Mesothelial cell of epicardium (in vitro differentiated cells): ENCODE measurements at regions not wholly inside any gene's neighbourhood (a gene's known extent, or its start where the extent isn't known, plus 50 kb on each side); places are given as distances from the start of the nearest gene placed in this dataset.
A peak's percentile ranks its signal among the peaks of the same experiment; 100 is the strongest.
"Not testable (repeated sequence)": the region's sequence is repeated elsewhere in the genome, so short reads cannot be mapped to it uniquely, and the experiment has no call there.

Experiments
- DNase-seq, 2 experiments: peaks; one replicate each; pipeline ENCODE4 v3.0.0; 2021; ENCODE audit warnings: low spot score in 2 of 2; ENCODE audit not compliant: unreplicated experiment in 2 of 2
- H3K27ac Mint-ChIP-seq: 2 replicates; pipeline ENCODE4 v1.8.0; 2021; ENCODE audit warnings: mixed read lengths
- H3K27me3 Mint-ChIP-seq: 2 replicates; pipeline ENCODE4 v1.8.0; 2021; ENCODE audit warnings: low read depth, mixed read lengths
- H3K36me3 Mint-ChIP-seq: 2 replicates; pipeline ENCODE4 v1.8.0; 2021; ENCODE audit warnings: mixed read lengths
- H3K4me1 Mint-ChIP-seq: 2 replicates; pipeline ENCODE4 v1.8.0; 2021; ENCODE audit warnings: mixed read lengths
- H3K4me3 Mint-ChIP-seq: 2 replicates; pipeline ENCODE4 v1.8.0; 2021; ENCODE audit warnings: mild to moderate bottlenecking, moderate library complexity, mixed read lengths
- H3K9me3 Mint-ChIP-seq: 2 replicates; pipeline ENCODE4 v1.8.0; 2021; ENCODE audit warnings: mixed read lengths
- CTCF ChIP-seq: fragments of 200-600 bp; sonication (generic); IDR thresholded peaks from one replicate; pipeline ENCODE4 v1.5.0; 2021; ENCODE audit warnings: antibody characterized with exemption; ENCODE audit not compliant: unreplicated experiment

- Mint-ChIP-seq H3K27ac (peak overlapping the region; percentile 31), H3K36me3 (no peaks in the 10 kb centered on the region), H3K4me3 (no peak overlapping the region), H3K27me3 (peaks cover 6% of the 10 kb centered on the region), H3K4me1 (peaks cover 31% of the 10 kb centered on the region), H3K9me3 (peaks cover 6% of the 10 kb centered on the region)
- DNase-seq, result no peak
- no peak for TF ChIP-seq CTCF
Observed at GRCh38 chr9:27836661-27837401, 263.6 kb upstream of the C9orf72 start.

GRCh38 chr9:27838876-27839275 is 265.6 kb upstream of the C9orf72 start:
- H3K4me1 Mint-ChIP-seq, result peaks cover 39% of the 10 kb centered on the region
- no peaks in the 10 kb centered on the region for H3K9me3 Mint-ChIP-seq
- peaks cover 6% of the 10 kb centered on the region for H3K27me3 Mint-ChIP-seq
- no peak for TF ChIP-seq CTCF
- H3K27ac Mint-ChIP-seq, result no peak overlapping the region
- no peaks in the 10 kb centered on the region for H3K36me3 Mint-ChIP-seq
- no peak overlapping the region for H3K4me3 Mint-ChIP-seq
- DNase-seq, result no peak

GRCh38 chr9:27839767-27840166 is 266.5 kb upstream of the C9orf72 start:
- not testable (repeated sequence) for H3K4me3 Mint-ChIP-seq, H3K27me3 Mint-ChIP-seq, H3K36me3 Mint-ChIP-seq, H3K27ac Mint-ChIP-seq, H3K9me3 Mint-ChIP-seq, DNase-seq
- H3K4me1 Mint-ChIP-seq, result peaks cover 39% of the 10 kb centered on the region

- peaks cover 33% of the 10 kb centered on the region for H3K4me1 Mint-ChIP-seq
- peaks cover 6% of the 10 kb centered on the region for H3K27me3 Mint-ChIP-seq
- no peaks in the 10 kb centered on the region for H3K36me3 Mint-ChIP-seq
- H3K9me3 Mint-ChIP-seq, result no peaks in the 10 kb centered on the region
- no peak overlapping the region for H3K27ac Mint-ChIP-seq
- no peak overlapping the region for H3K4me3 Mint-ChIP-seq
- TF ChIP-seq CTCF, result no peak
- DNase-seq, result no peak
Observed at GRCh38 chr9:27844797-27845196, 271.5 kb upstream of the C9orf72 start.

GRCh38 chr9:27847380-27847779 is 274.1 kb upstream of the C9orf72 start:
- Mint-ChIP-seq H3K4me3 (no peak overlapping the region), H3K27ac (peak overlapping the region; percentile 47), H3K27me3 (peaks cover 8% of the 10 kb centered on the region), H3K9me3 (no peaks in the 10 kb centered on the region), H3K36me3 (no peaks in the 10 kb centered on the region), H3K4me1 (peaks cover 25% of the 10 kb centered on the region)
- DNase-seq, result no peak
- no peak for TF ChIP-seq CTCF

- TF ChIP-seq CTCF, result no peak
- DNase-seq, result no peak
- no peak overlapping the region for H3K4me3 Mint-ChIP-seq
- no peaks in the 10 kb centered on the region for H3K9me3 Mint-ChIP-seq
- H3K36me3 Mint-ChIP-seq, result no peaks in the 10 kb centered on the region
- peaks cover 8% of the 10 kb centered on the region for H3K27me3 Mint-ChIP-seq
- H3K27ac Mint-ChIP-seq, result no peak overlapping the region
- H3K4me1 Mint-ChIP-seq, result peaks cover 24% of the 10 kb centered on the region
Observed at GRCh38 chr9:27847818-27848217, 274.5 kb upstream of the C9orf72 start.
